NCI-H2227 (cell line): ENCODE measurements at regions not wholly inside any gene's neighbourhood (a gene's known extent, or its start where the extent isn't known, plus 50 kb on each side); places are given as distances from the start of the nearest gene placed in this dataset.

ENCODE experiments used
- DNase-seq: peaks from one replicate; lab custom pipeline; 2025; ENCODE audit not compliant: unreplicated experiment; lab: John Stamatoyannopoulos, UW

GRCh38 chr3:150269526-150269925, 138.6 kb upstream of the TSC22D2 start:
- no peak for DNase-seq

- no peak for DNase-seq
Measured at GRCh38 chr3:150268426-150269391, 139.4 kb upstream of the TSC22D2 start.

- no peak for DNase-seq
Measured at GRCh38 chr3:150267288-150267687, 140.8 kb upstream of the TSC22D2 start.

- no peak for DNase-seq
Measured at GRCh38 chr3:150265305-150265704, 142.8 kb upstream of the TSC22D2 start.

- no peak for DNase-seq
Measured at GRCh38 chr3:150264561-150265279, 143.4 kb upstream of the TSC22D2 start.

- DNase-seq, result no peak
Measured at GRCh38 chr3:150261958-150262357, 146.1 kb upstream of the TSC22D2 start.

- no peak for DNase-seq
Measured at GRCh38 chr3:150261418-150261817, 146.7 kb upstream of the TSC22D2 start.

- DNase-seq, result no peak
Measured at GRCh38 chr3:150260398-150260710, 147.7 kb upstream of the TSC22D2 start.

- DNase-seq, result no peak
Measured at GRCh38 chr3:150259526-150260397, 148.3 kb upstream of the TSC22D2 start.

GRCh38 chr3:150256782-150257181, 151.3 kb upstream of the TSC22D2 start:
- DNase-seq, result no peak

GRCh38 chr3:150256318-150256717, 151.8 kb upstream of the TSC22D2 start:
- no peak for DNase-seq

- DNase-seq, result no peak
Measured at GRCh38 chr3:150255826-150256225, 152.3 kb upstream of the TSC22D2 start.

- no peak for DNase-seq
Measured at GRCh38 chr3:150255413-150255812, 152.7 kb upstream of the TSC22D2 start.

- DNase-seq, result no peak
Measured at GRCh38 chr3:150254309-150254708, 153.8 kb upstream of the TSC22D2 start.

- peak; percentile 34 for DNase-seq
Measured at GRCh38 chr3:150253622-150254021, 154.5 kb upstream of the TSC22D2 start.

- DNase-seq, result no peak
Measured at GRCh38 chr3:150252462-150252861, 155.6 kb upstream of the TSC22D2 start.

- no peak for DNase-seq
Measured at GRCh38 chr3:150251187-150252062, 156.7 kb upstream of the TSC22D2 start.

GRCh38 chr3:150249779-150250470, 158.2 kb upstream of the TSC22D2 start:
- peak; percentile 6 for DNase-seq

- no peak for DNase-seq
Measured at GRCh38 chr3:150248888-150249681, 159.0 kb upstream of the TSC22D2 start.
